ENCODE measurements at regions not wholly inside any gene's neighbourhood (a gene's known extent, or its start where the extent isn't known, plus 50 kb on each side); places are given as distances from the start of the nearest gene placed in this dataset.
"Not testable (repeated sequence)": the region's sequence is repeated elsewhere in the genome, so short reads cannot be mapped to it uniquely, and the experiment has no call there.

- TF ChIP-seq, protein P1, sequence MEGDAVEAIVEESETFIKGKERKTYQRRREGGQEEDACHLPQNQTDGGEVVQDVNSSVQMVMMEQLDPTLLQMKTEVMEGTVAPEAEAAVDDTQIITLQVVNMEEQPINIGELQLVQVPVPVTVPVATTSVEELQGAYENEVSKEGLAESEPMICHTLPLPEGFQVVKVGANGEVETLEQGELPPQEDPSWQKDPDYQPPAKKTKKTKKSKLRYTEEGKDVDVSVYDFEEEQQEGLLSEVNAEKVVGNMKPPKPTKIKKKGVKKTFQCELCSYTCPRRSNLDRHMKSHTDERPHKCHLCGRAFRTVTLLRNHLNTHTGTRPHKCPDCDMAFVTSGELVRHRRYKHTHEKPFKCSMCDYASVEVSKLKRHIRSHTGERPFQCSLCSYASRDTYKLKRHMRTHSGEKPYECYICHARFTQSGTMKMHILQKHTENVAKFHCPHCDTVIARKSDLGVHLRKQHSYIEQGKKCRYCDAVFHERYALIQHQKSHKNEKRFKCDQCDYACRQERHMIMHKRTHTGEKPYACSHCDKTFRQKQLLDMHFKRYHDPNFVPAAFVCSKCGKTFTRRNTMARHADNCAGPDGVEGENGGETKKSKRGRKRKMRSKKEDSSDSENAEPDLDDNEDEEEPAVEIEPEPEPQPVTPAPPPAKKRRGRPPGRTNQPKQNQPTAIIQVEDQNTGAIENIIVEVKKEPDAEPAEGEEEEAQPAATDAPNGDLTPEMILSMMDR (conservative IDR thresholded peaks at IDR 0.05; ENCODE audit: low read depth, low read length): peak; percentile 99
- H3K4me3 ChIP-seq (ENCODE audit: low read depth, low read length): no peak overlapping the region
- no peak for DNase-seq (ENCODE audit: low read depth)
Observed at GRCh38 chr1:101567582-101568189, 330.9 kb downstream of the S1PR1 start.

- peak; percentile 27 for DNase-seq (ENCODE audit: low read depth)
- no peak overlapping the region for H3K4me3 ChIP-seq (ENCODE audit: low read depth, low read length)
- TF ChIP-seq, protein P1 (conservative IDR thresholded peaks at IDR 0.05; ENCODE audit: low read depth, low read length): no peak
Observed at GRCh38 chr1:101587741-101588140, 350.9 kb downstream of the S1PR1 start.

DNA sequence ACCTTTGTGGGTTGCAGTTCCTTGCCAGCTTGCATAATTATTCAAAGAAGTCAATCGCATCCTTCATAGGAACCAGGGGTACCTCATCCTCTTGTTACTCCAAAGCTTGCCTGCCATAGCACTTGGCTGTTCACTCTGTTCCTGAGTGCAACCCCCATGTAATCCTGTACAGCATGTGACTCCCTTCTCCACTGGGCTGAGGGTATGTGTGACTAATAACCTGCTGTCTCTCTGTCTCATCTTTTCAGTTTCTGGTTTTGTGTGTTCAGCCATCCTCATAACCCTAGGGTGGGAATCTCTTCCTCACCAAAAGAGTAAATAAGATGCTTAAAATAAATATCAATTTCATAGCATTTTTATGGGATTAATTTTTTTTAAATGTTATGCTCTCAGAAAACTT is 351.9 kb downstream of the S1PR1 start:
- H3K4me3 ChIP-seq (ENCODE audit: low read depth, low read length): no peak overlapping the region
- TF ChIP-seq, protein P1 (conservative IDR thresholded peaks at IDR 0.05; ENCODE audit: low read depth, low read length): no peak
- DNase-seq (ENCODE audit: low read depth): peak; percentile 27

DNA sequence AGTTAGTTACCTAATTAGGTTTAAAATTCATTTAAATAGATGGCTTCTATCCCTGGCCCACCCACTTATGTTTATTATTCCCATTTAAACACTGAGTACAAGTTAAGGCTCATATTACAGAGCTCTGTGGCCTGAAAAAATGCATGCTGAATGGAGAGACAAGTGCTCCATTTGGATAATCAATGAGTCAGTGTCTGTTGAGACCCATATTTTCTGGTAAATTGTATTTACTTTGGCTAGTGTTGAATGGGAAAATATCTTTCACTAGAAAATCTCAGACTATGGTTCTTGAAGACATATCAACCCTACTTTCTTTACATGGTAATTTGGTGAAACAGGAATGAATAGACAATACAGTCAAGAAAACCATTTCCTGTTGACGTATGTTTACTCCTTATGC is 356.0 kb downstream of the S1PR1 start:
- H3K4me3 ChIP-seq (ENCODE audit: low read depth, low read length): no peak overlapping the region
- TF ChIP-seq, protein P1 (conservative IDR thresholded peaks at IDR 0.05; ENCODE audit: low read depth, low read length): no peak
- DNase-seq (ENCODE audit: low read depth): no peak

- DNase-seq (ENCODE audit: low read depth): no peak
- TF ChIP-seq, protein P1 (conservative IDR thresholded peaks at IDR 0.05; ENCODE audit: low read depth, low read length): no peak
Observed at GRCh38 chr1:101595881-101596374, 359.1 kb downstream of the S1PR1 start.

DNA sequence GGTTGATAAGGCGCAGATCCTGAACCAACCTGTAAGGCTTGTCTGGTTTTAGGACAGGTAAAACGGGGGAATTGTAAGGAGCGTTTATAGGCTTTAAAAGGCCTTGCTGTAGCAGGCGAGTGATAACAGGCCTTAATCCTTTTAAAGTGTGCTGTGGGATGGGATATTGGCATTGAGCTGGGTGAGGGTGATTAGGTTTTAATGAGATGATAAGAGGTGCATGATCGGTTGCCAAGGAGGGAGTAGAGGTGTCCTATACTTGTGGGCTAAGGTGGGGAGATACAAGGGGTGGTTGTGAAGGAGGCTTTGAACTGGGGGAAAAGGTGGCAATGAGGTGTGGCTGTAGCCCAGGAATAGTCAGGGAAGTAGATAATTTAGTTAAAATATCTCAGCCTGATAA is 363.8 kb downstream of the S1PR1 start:
- not testable (repeated sequence) for DNase-seq (ENCODE audit: low read depth); H3K4me3 ChIP-seq (ENCODE audit: low read depth, low read length)

More at GRCh38 chr1:101595881-101596374, 359.1 kb downstream of the S1PR1 start:
- H3K4me3 ChIP-seq (ENCODE audit: low read depth, low read length): no peak overlapping the region

DNA sequence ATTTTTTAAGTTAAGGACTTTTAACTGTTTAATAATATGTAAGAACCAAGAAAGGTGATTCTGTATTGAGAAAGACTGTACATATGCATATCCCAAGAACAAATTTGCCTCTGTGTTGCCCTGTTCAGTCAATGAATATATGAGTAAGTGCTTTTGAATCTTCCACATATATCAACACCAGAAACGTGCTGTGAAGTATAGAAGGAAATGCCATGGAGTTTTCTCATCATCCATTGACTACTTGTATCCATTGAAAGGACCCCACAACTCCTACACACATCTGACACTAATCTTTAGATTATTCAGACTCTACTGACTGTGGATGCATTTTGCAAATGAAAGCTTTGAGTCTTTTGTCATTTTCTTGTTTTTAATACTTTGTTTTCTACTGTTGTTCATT is 366.9 kb downstream of the S1PR1 start:
- no peak overlapping the region for H3K4me3 ChIP-seq (ENCODE audit: low read depth, low read length)
- TF ChIP-seq, protein P1 (conservative IDR thresholded peaks at IDR 0.05; ENCODE audit: low read depth, low read length): no peak
- no peak for DNase-seq (ENCODE audit: low read depth)

Data from epithelial cell of proximal tubule (primary cell).